Skin of body (tissue), 1 donor: ENCODE measurements at regions not wholly inside any gene's neighbourhood (a gene's known extent, or its start where the extent isn't known, plus 50 kb on each side); places are given as distances from the start of the nearest gene placed in this dataset.

Experiments
- DNase-seq: peaks from one replicate; lab custom pipeline; 2025; lab: John Stamatoyannopoulos, UW

DNA sequence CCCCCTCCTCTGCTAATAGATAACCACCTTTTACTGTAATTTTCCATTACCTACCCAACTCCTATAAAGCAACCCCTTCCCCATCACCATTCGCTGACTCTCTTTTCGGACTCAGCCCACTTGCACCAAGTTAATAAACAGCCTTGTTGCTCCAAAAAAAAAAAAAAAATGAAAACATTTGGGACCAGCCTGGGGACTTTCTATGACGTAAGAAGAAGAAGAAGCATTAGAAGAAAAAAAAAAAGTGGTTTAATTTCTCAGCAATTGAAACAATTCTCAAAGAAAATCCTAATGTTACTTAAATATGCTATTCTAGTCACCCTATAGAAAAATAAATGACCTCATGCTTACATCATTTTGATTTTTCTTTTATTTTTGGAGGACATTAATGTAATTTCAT lies 301.5 kb upstream of the ANO3 start:
- no peak for DNase-seq

- DNase-seq: no peak
These were observed 299.7 kb upstream of the ANO3 start for GRCh38 chr11:26032241-26032640.

GRCh38 chr11:26035696-26036095 lies 296.2 kb upstream of the ANO3 start:
- no peak for DNase-seq

DNA sequence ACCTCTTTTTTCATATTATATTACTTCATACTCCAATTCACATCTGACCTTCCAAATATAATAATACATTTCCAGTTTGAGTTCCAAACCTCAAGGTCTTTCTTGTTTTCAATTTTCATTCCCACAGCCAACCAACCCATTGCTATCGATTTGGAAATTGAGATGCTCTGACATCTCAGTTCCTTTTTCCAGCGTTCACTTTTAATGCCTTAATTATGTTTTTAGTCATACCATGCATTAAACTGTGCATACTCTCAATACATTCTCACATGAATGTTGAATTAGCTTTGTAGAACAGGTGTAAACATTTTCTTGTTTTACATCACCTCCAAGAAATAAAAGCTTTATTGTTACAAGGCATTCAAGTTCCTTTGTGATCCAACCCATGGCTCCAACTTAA lies 294.2 kb upstream of the ANO3 start:
- DNase-seq: no peak

DNA sequence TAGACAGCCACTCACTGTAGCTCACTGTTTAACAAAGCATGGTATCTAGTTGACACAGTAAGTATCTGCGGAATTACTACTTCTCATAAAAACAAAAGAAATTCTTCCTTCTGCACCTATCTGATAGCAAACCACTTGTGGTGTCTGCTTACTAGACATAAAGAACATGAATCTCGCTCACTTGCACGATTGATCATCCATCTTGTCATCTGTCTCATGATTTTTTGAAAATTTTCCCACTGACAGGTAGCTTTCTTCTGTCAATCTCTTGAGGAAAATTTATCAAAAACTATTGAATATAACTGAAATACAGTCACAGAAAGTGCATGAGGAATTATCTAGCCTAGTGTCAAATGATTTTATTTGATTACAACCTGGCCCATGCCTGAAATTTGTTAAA lies 291.6 kb upstream of the ANO3 start:
- no peak for DNase-seq

- no peak for DNase-seq
These were observed 289.8 kb upstream of the ANO3 start for GRCh38 chr11:26042113-26042512.

- no peak for DNase-seq
These were observed 288.3 kb upstream of the ANO3 start for GRCh38 chr11:26043665-26044064.

GRCh38 chr11:26044389-26044788 lies 287.5 kb upstream of the ANO3 start:
- DNase-seq: no peak

DNA sequence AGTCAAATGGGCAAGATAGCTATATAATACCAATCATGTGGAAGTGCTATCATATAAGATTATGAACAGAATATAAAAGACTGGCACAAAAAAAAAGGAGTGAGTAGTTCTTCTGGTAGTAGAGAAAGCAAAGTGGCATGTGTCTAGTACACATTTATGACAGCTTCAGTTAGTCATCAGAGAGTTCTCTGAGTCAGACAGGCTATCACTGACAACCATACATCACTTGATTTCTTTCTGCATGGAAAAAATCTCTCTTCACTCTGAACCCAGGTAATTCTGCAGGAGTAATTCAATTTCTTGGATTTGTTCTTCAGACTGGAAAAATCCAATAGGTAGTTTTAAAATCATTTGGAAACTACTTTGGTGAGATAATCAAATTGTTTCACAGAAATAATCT lies 286.8 kb upstream of the ANO3 start:
- DNase-seq: no peak

- DNase-seq: no peak
These were observed 283.7 kb upstream of the ANO3 start for GRCh38 chr11:26048271-26048670.

DNA sequence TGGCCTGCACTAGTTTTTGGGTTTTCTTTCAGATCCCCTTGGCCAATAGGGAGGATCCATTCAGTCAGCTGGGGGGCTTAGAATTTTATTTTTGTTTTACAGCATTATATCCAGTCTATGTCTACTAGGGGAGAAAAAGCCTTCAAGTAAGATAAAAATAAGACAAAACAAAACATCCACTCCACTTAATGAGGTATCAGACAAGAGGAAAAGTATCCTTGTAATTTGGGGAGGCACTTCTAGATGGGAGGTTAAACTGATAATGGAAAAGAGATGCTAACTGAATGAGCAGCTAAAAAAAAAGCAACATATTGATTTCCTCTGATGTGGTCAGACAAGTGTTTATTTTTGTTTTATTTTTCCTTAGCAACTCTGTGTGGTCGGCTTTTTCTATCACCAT lies 278.0 kb upstream of the ANO3 start:
- DNase-seq: no peak

- no peak for DNase-seq
These were observed 269.3 kb upstream of the ANO3 start for GRCh38 chr11:26062660-26063059.

- DNase-seq: no peak
These were observed 268.0 kb upstream of the ANO3 start for GRCh38 chr11:26063915-26064314.

- DNase-seq: no peak
These were observed 266.0 kb upstream of the ANO3 start for GRCh38 chr11:26065944-26066343.

GRCh38 chr11:26070714-26071380 lies 261.1 kb upstream of the ANO3 start:
- no peak for DNase-seq

DNA sequence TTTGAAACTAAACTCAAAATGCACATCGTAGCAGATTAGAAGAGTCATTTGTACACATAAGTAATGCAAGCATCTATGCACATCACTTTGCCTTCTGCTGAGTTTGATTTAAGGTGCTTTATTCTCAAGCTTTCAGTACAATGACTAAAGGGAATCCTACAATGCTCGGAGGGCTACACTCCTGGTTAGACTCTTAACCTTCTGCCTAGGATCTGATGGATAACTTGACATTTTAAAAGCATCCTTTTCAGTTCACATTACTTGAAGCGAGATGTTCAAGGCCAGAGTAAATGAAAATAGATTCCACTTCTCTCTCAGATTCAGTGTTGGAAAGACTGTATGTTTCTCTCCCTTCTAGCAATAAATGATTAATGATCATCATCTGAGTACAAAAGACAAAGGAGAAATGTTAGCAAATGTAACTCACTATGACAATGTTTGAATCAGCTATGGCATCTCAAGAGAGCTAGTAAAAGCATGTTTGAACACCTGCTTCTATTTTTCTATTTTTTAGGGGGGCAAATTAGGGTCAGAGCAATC lies 259.2 kb upstream of the ANO3 start:
- DNase-seq: no peak

DNA sequence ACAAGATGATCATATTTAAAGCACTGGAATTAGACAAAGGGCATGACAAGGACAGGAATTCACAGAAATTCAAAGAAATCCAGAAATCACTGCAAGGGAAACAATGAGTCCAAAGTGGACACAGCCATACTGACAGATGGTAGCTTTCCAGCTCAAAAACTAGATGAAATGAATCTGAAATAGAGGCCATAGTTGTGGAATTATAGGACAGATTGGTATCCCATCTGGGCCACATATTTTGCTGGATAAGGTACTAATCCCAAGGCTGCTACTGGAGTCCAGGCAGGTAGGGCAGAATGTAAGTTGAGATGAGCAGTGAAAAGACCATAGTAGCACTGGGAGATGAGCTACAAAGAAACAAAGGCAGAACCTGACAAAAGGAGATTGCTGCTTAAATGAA lies 258.3 kb upstream of the ANO3 start:
- DNase-seq: no peak

GRCh38 chr11:26076233-26076990 lies 255.5 kb upstream of the ANO3 start:
- no peak for DNase-seq

DNA sequence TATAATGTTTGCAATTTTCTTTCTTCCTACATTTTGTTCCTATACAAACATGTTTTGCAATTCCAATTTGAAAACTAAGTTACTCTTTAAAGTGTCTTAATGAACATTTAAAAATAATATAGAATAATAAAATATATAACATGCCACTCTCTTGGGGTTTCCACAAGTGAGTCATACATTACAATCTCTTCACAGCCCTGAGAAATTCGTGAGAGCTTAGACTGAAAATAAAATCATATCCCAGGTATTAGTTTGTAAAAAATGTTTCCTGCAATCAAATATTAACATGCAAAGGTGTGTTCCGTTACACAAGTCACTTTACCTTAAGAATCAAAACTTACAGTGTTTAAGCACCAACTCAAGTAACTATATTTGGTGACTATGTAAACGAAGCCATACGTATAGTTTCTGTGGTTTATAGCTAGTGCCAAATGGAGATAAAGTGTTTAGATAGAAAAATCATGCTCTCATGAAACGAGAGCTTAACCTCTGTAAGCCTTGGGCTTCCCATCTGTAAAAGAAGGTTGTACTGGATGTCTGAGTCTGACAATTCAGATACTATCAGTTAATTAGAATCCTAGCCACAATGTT lies 253.6 kb upstream of the ANO3 start:
- no peak for DNase-seq

- no peak for DNase-seq
These were observed 247.6 kb upstream of the ANO3 start for GRCh38 chr11:26084313-26084712.

DNA sequence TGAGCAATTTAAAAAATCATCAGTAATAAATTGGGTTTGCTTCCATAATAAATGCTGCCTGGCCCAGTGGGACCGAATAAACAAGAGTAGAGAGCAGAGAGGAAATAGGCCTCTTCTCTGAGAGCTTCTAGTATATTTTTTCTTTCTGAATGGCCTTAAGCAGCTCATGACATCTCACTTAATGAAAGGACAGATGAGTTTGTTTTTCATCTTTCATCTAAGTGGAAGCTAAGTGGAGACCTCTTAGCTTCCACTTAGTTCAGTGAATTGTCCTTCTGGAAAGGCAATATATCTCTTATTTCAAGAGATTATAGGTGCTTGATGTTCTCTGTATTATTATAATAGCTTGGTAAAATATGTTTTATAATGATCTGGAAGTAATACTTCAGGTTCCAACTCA lies 245.9 kb upstream of the ANO3 start:
- DNase-seq: no peak

GRCh38 chr11:26087120-26087935 lies 244.6 kb upstream of the ANO3 start:
- no peak for DNase-seq
